ENCODE measurements at regions not wholly inside any gene's neighbourhood (a gene's known extent, or its start where the extent isn't known, plus 50 kb on each side); places are given as distances from the start of the nearest gene placed in this dataset.

- no peak for DNase-seq
Observed at GRCh38 chr20:56976336-56976735, 290.1 kb downstream of the BMP7 start.

- no peak for DNase-seq
Observed at GRCh38 chr20:56978475-56978874, 288.0 kb downstream of the BMP7 start.

- DNase-seq, result no peak
Observed at GRCh38 chr20:56979125-56979524, 287.3 kb downstream of the BMP7 start.

- DNase-seq, result no peak
Observed at GRCh38 chr20:56981301-56981700, 285.1 kb downstream of the BMP7 start.

- no peak for DNase-seq
Observed at GRCh38 chr20:56983813-56984212, 282.6 kb downstream of the BMP7 start.

- DNase-seq, result no peak
Observed at GRCh38 chr20:56985066-56985685, 281.3 kb downstream of the BMP7 start.

GRCh38 chr20:56986476-56986875, 280.0 kb downstream of the BMP7 start:
- no peak for DNase-seq

GRCh38 chr20:56986931-56987720, 279.3 kb downstream of the BMP7 start:
- DNase-seq, result no peak

- no peak for DNase-seq
Observed at GRCh38 chr20:56987986-56988385, 278.5 kb downstream of the BMP7 start.

- no peak for DNase-seq
Observed at GRCh38 chr20:56988446-56988845, 278.0 kb downstream of the BMP7 start.

GRCh38 chr20:56989516-56989915, 276.9 kb downstream of the BMP7 start:
- no peak for DNase-seq

GRCh38 chr20:56993020-56993559, 273.4 kb downstream of the BMP7 start:
- DNase-seq, result no peak

GRCh38 chr20:56994006-56994405, 272.4 kb downstream of the BMP7 start:
- DNase-seq, result no peak

- no peak for DNase-seq
Observed at GRCh38 chr20:56995149-56995548, 271.3 kb downstream of the BMP7 start.

- no peak for DNase-seq
Observed at GRCh38 chr20:56995635-56996075, 270.8 kb downstream of the BMP7 start.

- DNase-seq, result no peak
Observed at GRCh38 chr20:56996533-56996932, 269.9 kb downstream of the BMP7 start.

- no peak for DNase-seq
Observed at GRCh38 chr20:56998438-56998837, 268.0 kb downstream of the BMP7 start.

GRCh38 chr20:57000441-57000968, 265.9 kb downstream of the BMP7 start:
- DNase-seq, result no peak

- DNase-seq, result no peak
Observed at GRCh38 chr20:57001126-57001767, 265.2 kb downstream of the BMP7 start.

GRCh38 chr20:57002066-57002570, 264.3 kb downstream of the BMP7 start:
- no peak for DNase-seq

GRCh38 chr20:57003012-57003411, 263.4 kb downstream of the BMP7 start:
- DNase-seq, result no peak

GRCh38 chr20:57004416-57004815, 262.0 kb downstream of the BMP7 start:
- DNase-seq, result no peak

All from NCI-H2227 treated with DMSO at 0.1 percent for 48 hours (cell line).